GM21619 (cell line): ENCODE measurements at regions not wholly inside any gene's neighbourhood (a gene's known extent, or its start where the extent isn't known, plus 50 kb on each side); places are given as distances from the start of the nearest gene placed in this dataset.

Experiments used
- ATAC-seq: cut with Tn5 transposase; IDR thresholded peaks from one replicate; pipeline ENCODE4 v1.9.1; 2021; ENCODE audit not compliant: unreplicated experiment

DNA sequence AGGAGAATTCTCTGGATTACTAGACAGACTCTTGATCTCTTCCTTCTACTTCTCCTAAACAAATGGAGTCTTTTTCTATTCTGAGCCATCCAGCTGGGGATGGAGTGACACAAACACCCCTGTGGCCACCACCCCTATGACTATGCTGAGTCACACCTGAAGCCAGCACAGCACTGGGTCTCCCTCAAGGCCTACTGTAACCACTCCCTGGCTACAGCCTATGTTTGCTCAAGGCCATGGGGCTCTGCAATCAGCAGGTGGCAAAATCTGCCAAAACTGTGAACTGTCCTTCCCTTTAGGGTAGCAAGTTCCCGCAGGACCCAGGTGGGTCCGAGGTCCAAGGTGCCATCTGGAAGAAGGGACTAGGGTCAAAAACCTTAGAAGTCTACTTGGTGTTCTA is 132.3 kb downstream of the TINAG start:
- ATAC-seq, result no peak

DNA sequence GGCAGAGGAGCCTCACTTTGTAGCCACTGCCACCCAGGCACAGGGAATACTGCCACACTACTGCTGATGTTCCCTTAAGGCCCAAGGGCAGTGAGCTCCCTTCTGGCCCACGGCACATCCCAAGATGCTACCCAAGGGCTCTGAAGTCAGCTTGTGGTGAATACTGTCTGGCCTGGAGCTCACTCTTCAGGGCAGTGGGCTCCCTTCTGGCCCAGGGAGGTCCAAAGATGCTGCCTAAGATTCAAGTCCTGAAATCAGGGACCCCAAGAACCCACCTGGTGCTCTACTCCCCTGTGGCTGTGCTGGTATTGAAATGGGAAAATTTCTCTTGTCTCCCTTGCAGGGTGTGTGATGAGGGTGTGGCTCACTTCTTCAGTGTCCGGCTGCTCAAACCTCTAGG is 132.8 kb downstream of the TINAG start:
- no peak for ATAC-seq

DNA sequence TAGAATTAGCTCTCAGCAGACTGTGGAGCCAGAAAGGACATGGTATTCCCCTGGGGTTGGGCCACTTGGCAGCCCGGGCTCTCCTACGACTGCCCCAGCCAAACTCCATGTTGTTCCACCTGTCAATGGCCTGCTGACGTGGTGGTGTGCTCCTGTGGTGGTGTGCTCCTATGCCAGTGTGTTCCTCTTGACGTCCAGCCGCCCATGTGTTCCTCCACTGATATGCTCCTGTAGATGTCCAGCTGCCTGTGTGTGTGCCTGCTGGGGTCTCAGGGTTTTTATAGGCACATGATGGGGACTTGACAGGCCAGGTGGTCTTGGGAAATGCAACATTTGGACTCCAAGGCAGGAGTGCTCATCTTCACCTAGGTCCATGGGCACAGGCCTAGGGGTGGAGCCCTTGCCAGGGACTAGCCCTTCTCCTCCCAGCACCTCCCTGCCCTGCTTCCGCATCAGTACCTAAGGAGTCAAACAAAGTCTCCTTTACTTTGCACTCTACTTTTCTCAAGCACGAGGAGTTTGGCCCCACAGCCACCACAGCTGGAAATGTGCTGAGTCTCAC is 133.5 kb downstream of the TINAG start:
- no peak for ATAC-seq

DNA sequence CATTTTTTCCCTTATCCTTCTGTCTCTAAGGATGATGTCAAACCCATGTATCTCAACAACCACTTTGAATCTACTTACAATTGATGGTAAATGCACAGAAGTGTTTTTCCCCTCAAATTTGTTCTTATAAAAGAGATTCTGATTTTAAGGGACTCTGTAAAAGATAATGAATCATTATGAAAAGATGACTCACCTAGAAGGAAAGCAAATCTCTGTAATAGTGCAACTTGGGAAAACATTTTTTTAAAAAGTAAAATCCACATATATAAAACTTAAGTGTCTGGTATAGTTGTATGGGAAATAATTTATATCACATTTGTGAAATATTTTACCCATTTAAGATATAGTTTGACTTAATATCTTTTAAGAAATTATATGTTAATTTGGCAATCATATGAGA is 137.0 kb downstream of the TINAG start:
- ATAC-seq, result no peak

DNA sequence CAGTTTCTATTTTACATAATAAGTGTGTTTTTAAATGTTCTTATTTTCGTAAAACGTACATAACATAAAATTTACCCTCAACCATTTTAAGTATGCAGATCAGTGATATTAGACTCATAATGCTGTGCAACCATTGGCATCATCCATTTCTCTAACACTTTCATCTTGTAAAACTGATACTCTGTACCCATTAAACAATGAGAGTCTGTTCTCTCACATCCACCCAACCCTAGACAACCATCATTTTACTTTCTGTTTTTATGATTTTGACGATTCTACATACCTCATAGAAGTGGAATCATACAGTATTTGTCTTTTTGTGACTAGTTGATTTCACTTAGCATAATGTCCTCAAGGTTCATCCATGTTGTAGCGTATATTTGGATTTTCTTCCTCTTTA is 140.4 kb downstream of the TINAG start:
- no peak for ATAC-seq

DNA sequence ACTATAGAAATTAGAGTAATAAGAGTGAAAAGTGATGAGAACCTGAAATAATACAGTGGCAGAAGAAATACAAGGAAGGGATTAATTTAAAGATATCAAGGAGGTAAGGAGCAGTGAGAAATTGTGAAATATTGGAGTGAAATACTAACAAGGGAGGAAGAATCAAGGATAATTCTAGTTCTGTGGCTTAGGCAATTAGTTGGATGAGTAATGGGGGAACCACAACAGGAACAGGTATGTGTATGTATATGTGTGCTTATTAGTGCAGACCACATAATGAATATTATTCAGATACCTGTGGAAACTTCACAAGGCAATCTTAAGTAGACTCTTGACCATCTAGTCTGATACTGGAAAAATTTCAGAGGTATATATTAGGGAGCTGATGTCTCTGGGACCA is 143.3 kb downstream of the TINAG start:
- no peak for ATAC-seq

DNA sequence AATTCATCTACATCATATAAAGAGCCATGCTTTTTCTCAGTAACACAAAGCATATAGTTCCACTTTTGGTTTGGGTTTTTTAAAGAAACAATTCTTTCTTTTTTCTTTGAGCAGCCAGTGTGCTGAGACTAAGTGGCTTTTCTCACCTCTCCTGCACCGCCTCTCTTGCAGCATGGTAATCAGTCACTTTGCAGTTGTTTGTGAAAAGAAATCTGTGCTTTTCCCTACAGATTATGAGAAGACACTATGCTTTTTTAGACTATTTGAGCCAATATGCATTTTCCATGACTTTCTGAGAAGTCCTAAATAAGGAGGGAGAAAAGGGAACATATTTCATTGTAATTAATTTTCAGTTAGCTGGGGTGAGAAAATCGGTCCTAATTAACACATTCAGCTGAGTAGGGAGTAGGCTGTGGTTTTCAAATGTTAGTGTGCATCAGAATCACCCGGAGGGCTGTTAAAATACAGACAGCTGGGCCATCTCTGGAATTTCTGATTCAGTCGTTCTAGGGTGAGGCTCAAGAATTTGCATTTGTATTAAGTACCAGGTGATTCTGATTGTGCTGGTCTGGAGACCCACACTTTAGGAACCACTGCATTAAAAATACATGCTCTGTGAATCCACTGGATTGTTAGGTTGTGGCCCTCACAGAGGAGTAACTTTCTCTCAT is 155.2 kb downstream of the TINAG start:
- no peak for ATAC-seq

DNA sequence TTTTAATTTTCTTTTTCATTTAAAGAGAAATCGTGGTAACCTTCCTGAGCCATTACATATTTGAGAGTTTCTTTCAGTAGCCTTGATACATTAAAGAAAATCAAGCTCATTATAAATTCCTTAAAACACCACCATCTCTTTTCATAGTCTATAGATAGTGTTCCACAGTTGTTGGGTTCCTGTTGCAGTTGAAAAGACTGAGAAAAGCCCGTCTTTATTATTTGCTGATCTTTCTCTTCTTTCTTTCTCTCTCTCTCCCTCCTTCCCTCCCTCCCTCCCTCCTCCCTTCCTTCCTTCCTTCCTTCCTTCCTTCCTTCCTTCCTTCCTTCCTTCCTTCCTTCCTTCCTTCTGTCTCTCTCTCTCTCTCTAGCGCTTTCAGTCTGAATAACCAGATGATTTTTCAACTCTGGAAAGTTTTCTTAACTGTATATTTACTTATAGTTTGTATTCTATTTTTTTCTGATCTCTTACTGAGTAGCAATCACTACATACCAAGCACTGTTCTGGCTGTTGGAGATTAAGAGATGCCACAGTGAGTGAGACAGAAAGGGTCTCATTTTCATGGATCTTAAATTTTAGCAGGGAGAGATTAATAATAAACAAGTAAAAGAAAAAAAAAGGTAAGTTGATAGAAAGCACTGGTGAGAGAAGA is 157.5 kb downstream of the TINAG start:
- ATAC-seq, result no peak

DNA sequence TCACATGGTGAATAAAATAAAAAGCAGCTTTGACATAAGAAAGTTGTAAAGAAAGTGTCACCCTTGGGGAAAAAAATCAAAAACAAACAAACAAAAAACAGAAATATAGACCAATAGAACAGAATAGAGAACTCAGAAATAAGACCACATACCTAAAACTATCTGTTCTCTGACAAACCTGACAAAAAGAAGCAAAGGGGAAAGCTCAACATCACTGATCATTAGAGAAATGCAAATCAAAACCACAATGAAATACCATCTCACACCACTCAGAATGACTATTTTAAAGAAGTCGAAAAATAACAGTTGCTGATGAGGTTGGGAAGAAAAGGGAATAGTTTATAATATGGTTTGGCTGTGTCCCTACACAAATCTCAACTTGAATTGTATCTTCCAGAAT is 159.1 kb downstream of the TINAG start:
- ATAC-seq, result no peak

DNA sequence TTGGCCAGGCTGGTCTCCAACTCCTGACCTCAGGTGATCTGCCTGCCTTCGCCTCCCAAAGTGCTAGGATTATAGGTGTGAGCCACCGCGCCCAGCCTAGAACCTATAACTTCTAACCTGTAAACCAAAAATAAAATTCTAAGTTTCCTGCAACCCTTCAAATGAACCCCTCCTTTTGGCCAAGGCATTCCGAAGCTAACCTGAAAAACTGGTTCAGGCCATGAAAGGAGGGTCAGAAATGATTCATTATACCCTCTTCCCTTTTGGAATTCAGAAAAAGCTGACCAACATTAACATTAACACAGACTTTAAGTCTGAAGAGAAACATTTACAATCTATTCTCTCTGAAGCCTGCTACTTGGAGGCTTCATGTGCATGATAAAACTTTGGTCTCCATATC is 165.1 kb downstream of the TINAG start:
- no peak for ATAC-seq

DNA sequence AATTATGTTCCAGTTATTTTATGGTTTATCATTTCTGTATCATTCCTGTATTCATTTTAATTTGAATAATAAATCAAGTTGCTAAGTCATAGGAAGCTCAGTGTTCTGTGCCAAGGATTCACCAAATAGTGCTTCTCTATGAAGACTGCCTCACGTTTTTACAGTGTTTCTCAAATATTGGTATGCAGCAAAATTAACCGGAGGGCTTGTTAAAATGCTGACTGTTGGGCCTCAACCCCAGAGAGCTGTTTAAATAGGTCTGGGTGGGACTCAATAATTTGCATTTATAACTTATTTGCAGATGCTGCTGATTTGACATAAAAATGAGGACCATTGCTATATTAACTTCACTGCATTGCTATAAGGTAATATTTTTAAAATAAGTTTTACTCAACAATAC is 166.7 kb downstream of the TINAG start:
- no peak for ATAC-seq

DNA sequence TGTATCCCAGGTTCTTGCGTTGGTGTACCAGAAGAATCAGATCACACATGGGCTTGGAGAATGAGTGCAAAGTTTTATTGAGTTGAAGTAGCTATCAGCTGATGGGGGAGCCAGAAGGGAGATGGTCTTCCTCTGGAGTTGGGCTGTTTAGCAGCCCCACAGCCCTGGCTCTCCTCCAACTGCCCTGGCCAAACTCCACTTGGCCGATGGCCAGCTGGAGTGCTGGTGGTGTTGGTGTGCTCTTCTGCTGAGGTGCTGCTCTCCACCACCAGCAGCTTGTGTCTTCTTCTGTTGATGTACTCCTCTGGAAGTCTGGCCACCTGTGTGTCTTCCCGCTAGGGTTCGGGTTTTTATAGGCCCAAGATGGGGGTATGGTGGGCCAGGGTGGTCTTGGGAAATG is 172.8 kb downstream of the TINAG start:
- no peak for ATAC-seq

DNA sequence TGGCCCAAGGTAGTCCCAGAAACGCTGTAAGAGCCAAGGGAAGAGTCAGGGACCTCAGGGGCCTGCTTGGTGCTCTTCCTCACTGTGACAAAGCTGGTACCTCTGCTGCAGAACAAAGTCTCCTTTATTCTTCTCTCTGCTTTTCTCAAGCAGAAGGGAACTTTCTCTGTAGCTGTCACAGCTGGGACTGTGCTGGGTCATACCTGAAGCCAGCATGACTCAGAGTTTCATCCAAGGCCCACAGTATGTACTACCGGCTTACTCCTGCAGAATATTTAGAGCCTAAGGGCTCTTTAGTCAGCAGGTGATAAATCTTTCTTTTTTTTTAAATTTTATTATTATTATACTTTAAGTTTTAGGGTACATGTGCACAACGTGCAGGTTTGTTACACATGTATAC is 183.2 kb downstream of the TINAG start:
- ATAC-seq, result no peak

DNA sequence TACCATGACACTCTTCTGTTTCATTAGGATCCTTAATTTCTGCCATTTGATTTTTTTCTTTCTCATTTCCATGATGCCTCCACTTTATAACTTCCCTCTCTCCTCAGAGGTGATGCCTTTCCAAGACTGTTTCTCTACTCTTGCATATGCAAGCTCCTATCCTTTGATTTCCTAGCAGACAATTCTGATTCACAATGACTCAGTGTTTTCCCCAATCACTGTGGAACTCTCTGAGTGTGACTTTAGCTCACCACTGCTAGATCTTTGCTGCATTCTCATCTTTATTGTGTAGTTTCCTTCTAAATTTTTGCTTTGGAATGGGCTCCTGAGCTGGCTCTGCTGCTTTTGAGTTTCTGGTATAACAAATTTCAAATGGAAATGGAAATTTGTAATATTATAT is 184.9 kb downstream of the TINAG start:
- no peak for ATAC-seq

DNA sequence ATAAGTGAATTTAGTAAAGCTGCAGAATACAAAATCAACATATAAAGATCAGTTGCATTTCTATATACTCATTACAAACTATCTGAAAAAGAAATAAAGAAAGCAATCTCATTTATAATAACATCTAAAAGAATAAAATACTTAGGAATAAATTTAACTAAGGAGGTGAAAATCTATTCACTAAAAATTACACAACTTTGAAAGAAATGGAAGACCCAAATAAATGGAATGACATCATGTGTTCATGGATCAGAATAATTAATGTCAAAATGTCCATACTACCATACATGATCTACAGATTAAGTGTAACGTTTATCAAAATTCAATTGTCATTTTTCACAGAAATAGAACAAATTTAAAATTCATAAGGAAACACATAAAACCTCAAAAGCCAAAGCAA is 194.9 kb downstream of the TINAG start:
- no peak for ATAC-seq

DNA sequence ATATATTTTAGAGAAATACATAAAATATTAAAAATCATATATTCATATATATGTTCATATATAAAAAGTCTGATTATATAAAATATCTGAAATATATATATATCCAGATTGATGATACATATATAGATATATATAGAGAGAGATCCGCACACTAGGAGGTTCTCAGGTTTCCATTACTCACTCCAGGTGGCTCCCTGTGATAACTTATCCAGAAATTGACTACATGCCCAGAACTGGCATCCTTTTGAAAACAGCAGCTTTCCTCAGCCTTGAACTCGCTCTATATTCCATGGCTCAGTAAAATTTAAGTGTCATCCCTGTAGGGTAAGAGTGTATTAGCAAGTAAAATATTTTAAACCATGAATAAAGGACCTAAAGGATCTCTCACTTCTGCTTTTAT is 206.8 kb downstream of the TINAG start:
- no peak for ATAC-seq

DNA sequence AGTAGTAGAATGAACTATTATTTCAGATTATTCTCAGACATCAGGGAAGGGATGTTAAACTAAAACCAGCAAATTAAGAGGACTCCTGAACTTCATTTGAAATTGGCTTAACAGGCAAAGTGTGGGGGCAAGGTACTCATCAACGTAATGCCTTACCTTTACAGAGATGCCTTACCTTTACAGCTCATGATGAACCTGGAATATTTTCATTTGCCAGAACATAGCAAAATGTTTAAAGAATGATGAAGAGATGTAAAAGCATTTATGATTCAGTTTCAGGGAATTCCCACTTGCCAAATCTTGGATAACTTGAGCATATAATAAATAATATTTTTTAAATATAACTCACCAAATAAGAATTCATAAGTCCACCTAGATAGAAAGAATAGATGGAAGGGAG is 207.5 kb downstream of the TINAG start:
- no peak for ATAC-seq

DNA sequence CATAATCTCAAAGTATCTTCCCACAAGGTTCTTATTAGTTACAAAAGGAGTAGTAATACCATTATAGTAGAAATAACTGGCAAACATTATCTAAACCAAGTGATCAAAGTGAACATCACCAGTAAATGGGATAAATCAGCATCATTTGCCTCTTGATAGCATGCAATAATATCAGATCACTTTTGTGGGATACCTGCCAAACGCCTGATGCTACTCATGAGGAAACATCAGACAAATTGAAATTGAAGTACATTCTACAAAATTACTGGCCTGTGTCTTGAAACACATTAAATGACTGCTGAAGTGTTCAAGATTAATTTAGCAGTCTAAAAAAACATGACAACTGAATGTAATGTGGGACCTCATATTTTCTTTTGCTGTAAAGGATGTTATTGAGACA is 208.1 kb downstream of the TINAG start:
- no peak for ATAC-seq

DNA sequence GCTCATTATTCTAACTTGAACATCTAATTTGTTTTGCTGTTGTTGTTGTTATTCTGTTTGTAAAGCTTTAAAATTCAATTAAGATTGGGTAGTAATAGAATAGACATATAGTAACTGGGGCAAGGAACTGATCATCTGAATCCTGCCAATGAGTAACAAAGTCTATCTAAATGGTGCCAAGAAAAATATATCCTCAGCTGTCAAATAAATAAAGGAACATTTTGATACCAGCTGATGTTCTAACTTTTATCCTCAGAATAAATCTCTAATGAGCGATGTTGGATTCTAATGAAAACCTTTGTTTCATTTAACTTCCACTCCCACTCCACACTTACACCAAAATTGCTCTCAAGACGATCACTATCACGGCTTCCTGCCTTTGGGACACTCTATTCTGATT is 210.9 kb downstream of the TINAG start:
- ATAC-seq, result no peak

DNA sequence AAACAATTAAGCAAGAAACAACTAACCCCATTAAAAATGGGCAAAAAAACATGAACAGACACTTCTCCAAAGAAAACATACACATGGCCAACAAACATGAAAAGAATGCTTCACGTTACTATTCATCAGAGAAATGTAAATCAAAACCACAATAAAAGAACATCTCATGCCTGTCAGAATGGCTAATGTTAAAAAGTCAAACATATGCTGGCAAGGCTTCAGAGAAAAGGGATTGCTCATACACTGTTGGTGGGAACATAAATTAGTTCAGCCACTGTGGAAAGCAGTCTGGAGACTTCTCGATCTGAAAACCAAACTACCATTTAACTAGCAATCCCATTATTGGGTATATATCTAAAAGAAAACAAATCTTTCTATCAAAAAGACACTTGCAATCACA is 217.5 kb downstream of the TINAG start:
- no peak for ATAC-seq

DNA sequence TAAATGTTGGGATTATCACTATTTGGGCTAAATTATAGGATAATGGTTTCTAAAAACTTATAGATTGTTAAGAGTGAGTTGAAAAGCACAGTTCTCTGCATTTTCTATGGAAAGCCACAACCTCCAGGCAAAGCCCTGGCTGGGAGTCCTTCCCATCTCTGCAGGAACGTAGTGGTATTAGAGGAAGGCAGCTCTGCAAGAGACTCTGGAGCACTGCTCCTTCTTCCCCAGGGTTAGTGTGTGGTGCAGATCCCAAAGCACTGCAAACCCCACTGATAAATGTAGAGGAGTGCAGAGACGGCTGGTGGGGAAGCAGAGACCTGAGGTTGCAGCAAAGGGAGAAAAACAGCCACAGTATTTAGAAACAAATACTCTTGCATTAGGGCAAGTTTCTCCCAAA is 225.3 kb downstream of the TINAG start:
- no peak for ATAC-seq

DNA sequence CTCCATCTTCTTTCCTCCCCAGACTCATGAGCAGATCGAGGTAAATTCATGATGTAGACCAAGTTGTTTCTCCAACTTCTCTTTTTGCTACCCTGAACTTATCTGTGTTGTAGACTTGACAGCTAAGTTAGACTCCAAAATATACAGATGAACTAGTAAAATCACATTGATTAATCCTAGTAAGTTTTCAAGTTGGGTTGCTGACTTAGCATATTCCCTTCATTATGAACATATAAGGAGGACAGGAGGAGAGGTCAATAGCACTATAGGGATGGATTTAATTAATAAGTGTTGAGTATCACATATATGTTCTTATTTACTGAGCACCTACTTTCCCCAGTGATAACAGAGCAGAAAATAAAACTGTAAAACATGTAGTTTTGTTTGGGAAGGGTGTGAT is 227.3 kb downstream of the TINAG start:
- no peak for ATAC-seq

DNA sequence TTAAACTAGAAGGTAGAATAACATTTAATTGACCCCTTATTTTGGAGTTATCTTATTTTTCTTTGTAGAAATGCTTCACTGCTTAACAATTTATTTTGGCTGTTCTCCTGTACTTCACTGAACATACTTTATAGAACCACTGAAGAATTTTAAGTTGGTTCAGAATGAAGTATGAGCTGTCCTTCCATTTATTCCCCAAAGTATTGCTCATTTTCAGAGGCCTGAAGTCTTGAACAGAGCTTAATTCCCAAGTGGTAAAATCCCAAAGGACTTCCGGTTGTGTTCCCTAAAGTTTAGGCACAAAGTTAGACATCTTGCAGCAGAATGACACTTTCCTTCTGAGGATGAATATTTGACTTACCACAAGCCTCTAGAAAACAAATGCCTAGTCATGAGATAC is 233.3 kb downstream of the TINAG start:
- no peak for ATAC-seq
